CD4-positive, alpha-beta T cell (primary cell): ENCODE measurements at regions not wholly inside any gene's neighbourhood (a gene's known extent, or its start where the extent isn't known, plus 50 kb on each side); places are given as distances from the start of the nearest gene placed in this dataset.

Experiments used
- ATAC-seq: fragments of 200-7000 bp; cut with Tn5 transposase; one replicate; pipeline ENCODE4 v1.10.0; 2022; ENCODE audit warnings: mild to moderate bottlenecking; ENCODE audit not compliant: poor library complexity
- CTCF ChIA-PET: fragments of 350-600 bp; sonication (Branson Sonifier 250); formaldehyde crosslinking; loops from one replicate; lab custom pipeline; 2021; ENCODE audit warnings: antibody characterized with exemption, inconsistent platforms; lab: Charles Lee
- POLR2A ChIA-PET: fragments of 350-600 bp; sonication (Branson Sonifier 250); formaldehyde crosslinking; loops from one replicate; lab custom pipeline; 2021; ENCODE audit warnings: antibody characterized with exemption, inconsistent platforms; lab: Charles Lee
- DNase-seq, 14 experiments: peaks; one replicate each; pipeline ENCODE4 v3.0.0-alpha.2; 2013 to 2020; ENCODE audit warnings: mixed read lengths in 2 of 14
- H3K27ac ChIP-seq, 2 donors: one replicate each; pipeline versions ENCODE4 v1.5.1 to v1.7.0; 2013; ENCODE audit warnings: low read length in 2 of 2, low read depth in 1 of 2, mild to moderate bottlenecking in 1 of 2
- H3K27me3 ChIP-seq, 2 experiments: 1 replicate in 1 of 2; 2 replicates in 1 of 2; pipeline versions ENCODE4 v1.6.1 to v1.7.0; 2013; ENCODE audit warnings: low read length in 2 of 2, control low read depth in 1 of 2, mild to moderate bottlenecking in 1 of 2, moderate library complexity in 1 of 2; ENCODE audit not compliant: insufficient read depth in 2 of 2, control insufficient read depth in 1 of 2
- H3K36me3 ChIP-seq: one replicate; pipeline ENCODE4 v1.6.1; 2013; ENCODE audit warnings: low read length, control low read depth; ENCODE audit not compliant: insufficient read depth
- H3K4me1 ChIP-seq: one replicate; pipeline ENCODE4 v1.6.1; 2013; ENCODE audit warnings: low read length, control low read depth; ENCODE audit not compliant: insufficient read depth
- H3K4me3 ChIP-seq: one replicate; pipeline ENCODE4 v1.5.1; 2013; ENCODE audit warnings: mild to moderate bottlenecking, low read length, moderate library complexity
- H3K9me3 ChIP-seq, 2 experiments: 1 replicate in 1 of 2; 2 replicates in 1 of 2; pipeline versions ENCODE4 v1.6.1 to v1.7.0; 2013; ENCODE audit warnings: low read length in 2 of 2, mild to moderate bottlenecking in 2 of 2, control low read depth in 1 of 2, moderate library complexity in 1 of 2; ENCODE audit not compliant: control insufficient read depth in 1 of 2, insufficient read depth in 1 of 2
- H3K27ac Mint-ChIP-seq: one replicate; pipeline ENCODE4 v1.8.0; 2020; ENCODE audit warnings: mixed read lengths
- H3K27me3 Mint-ChIP-seq: one replicate; pipeline ENCODE4 v1.8.0; 2021; ENCODE audit warnings: mixed read lengths
- H3K36me3 Mint-ChIP-seq: one replicate; pipeline ENCODE4 v1.8.0; 2021; ENCODE audit warnings: low read depth, mixed read lengths
- H3K4me1 Mint-ChIP-seq: one replicate; pipeline ENCODE4 v1.8.0; 2021; ENCODE audit warnings: low read depth, mixed read lengths
- H3K4me3 Mint-ChIP-seq: one replicate; pipeline ENCODE4 v1.8.0; 2020; ENCODE audit warnings: mild to moderate bottlenecking, mixed read lengths
- H3K9me3 Mint-ChIP-seq: one replicate; pipeline ENCODE4 v1.8.0; 2020; ENCODE audit warnings: mixed read lengths
- intact Hi-C, 2 experiments: fragments of 100-400 bp; cut with DNase I in 1 of 2; cut with micrococcal nuclease in 1 of 2; formaldehyde crosslinking; loops; one replicate each; pipeline versions ENCODE4 v1.15.1 to v1.9.0; 2023 to 2025; cut with DNase I, micrococcal nuclease
- TF ChIP-seq, protein P1 (sequence below): fragments of 200-600 bp; IDR thresholded peaks from one replicate; pipeline ENCODE4 v1.8.0; 2022; ENCODE audit warnings: antibody characterized with exemption, mild to moderate bottlenecking

DNA sequence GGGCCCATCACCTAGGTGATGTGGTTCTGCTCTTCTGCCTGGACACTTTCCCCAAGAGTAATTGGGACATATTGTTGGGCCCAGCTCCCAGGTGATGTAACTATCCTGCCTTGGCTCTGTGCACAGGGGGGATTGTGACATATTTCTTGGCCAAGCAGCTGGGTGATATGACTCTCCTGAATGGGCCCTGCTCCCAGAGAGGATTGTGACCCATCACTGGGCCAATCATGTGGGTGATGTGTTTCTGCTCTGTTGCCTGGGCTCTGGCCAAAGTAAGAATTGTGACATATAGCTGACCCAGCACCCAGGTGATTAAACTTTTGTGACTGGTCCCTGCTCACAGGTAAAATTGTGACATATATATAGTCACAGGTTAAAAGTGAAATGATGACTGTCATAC is 1904.9 kb downstream of the TP53TG3F start:
- no peak overlapping the region for H3K27ac Mint-ChIP-seq
- ChIA-PET CTCF (no interaction called here), POLR2A (no interaction called here)
- TF ChIP-seq, protein P1, sequence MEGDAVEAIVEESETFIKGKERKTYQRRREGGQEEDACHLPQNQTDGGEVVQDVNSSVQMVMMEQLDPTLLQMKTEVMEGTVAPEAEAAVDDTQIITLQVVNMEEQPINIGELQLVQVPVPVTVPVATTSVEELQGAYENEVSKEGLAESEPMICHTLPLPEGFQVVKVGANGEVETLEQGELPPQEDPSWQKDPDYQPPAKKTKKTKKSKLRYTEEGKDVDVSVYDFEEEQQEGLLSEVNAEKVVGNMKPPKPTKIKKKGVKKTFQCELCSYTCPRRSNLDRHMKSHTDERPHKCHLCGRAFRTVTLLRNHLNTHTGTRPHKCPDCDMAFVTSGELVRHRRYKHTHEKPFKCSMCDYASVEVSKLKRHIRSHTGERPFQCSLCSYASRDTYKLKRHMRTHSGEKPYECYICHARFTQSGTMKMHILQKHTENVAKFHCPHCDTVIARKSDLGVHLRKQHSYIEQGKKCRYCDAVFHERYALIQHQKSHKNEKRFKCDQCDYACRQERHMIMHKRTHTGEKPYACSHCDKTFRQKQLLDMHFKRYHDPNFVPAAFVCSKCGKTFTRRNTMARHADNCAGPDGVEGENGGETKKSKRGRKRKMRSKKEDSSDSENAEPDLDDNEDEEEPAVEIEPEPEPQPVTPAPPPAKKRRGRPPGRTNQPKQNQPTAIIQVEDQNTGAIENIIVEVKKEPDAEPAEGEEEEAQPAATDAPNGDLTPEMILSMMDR, result no peak
- H3K4me1 Mint-ChIP-seq, result no peaks in the 10 kb centered on the region
- Histone ChIP-seq H3K27me3 (no peaks in the 10 kb centered on the region), H3K4me3 (no peak overlapping the region), H3K4me1 (no peaks in the 10 kb centered on the region), H3K36me3 (no peaks in the 10 kb centered on the region), H3K27ac (no peak overlapping the region), H3K9me3 (peaks cover 4 to 21% of the 10 kb centered on the region in 2 experiments)
- H3K4me3 Mint-ChIP-seq, result no peak overlapping the region
- H3K9me3 Mint-ChIP-seq, result peaks cover 20% of the 10 kb centered on the region
- ATAC-seq, result no peak
- intact Hi-C loops, result no loop called here
- no peaks in the 10 kb centered on the region for H3K27me3 Mint-ChIP-seq
- DNase-seq, result no peak
- H3K36me3 Mint-ChIP-seq, result no peaks in the 10 kb centered on the region

DNA sequence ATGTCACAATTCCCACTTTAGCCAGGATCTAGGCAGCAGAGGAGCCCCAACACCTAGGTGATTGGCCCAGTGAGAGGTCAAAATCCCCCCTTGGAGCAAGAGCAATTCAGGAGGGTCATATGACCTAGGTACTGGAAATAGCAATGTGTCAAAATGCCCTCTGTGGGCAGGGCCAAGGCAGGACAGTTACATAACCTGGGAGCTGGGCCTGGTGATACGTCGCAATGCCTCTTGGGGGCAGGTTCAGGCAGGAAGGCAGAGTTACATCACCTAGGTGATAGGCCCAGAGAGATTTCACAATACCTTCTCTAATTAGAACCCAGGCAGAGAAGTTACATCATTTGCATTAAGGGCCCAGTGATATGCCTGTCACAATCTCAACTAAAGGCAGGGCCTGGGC is 1906.3 kb downstream of the TP53TG3F start:
- H3K9me3 ChIP-seq, result peaks cover 3 to 21% of the 10 kb centered on the region in 2 experiments
- no peak overlapping the region for H3K4me3 Mint-ChIP-seq
- TF ChIP-seq, protein P1, result no peak
- no peaks in the 10 kb centered on the region for H3K27me3 Mint-ChIP-seq
- ChIA-PET CTCF (no interaction called here), POLR2A (no interaction called here)
- H3K4me1 ChIP-seq, result no peaks in the 10 kb centered on the region
- intact Hi-C loops, result no loop called here
- no peak overlapping the region for H3K27ac ChIP-seq
- peaks cover 26% of the 10 kb centered on the region for H3K9me3 Mint-ChIP-seq
- no peaks in the 10 kb centered on the region for H3K27me3 ChIP-seq
- no peak overlapping the region for H3K4me3 ChIP-seq
- no peak overlapping the region for H3K27ac Mint-ChIP-seq
- H3K4me1 Mint-ChIP-seq, result no peaks in the 10 kb centered on the region
- no peak for DNase-seq
- H3K36me3 ChIP-seq, result no peaks in the 10 kb centered on the region
- no peaks in the 10 kb centered on the region for H3K36me3 Mint-ChIP-seq
- no peak for ATAC-seq

DNA sequence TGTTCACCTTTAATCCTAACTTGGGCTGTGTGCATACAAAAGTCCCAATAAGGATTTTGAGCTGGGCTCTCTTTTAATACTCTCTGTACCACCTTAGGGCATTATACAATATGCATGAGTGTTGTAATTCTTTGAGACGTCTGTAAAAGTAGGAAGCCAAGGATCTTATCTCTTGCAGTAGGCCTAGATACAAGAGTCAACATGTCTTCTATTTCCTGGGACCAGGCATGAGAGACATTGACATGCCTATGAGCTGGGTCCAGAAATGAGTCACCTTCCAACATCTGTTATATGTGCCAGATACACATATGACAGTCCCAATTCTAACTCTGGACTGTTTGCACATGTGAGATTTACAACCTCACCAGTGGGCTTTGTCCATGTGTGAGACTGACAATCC is 1911.2 kb downstream of the TP53TG3F start:
- ATAC-seq (no peak), DNase-seq (no peak)
- H3K27me3 ChIP-seq, result no peaks in the 10 kb centered on the region
- no peak overlapping the region for H3K4me3 ChIP-seq
- no peak overlapping the region for H3K27ac ChIP-seq
- ChIA-PET POLR2A (no interaction called here), CTCF (no interaction called here)
- Mint-ChIP-seq H3K9me3 (peaks cover 26% of the 10 kb centered on the region), H3K4me3 (no peak overlapping the region), H3K27ac (no peak overlapping the region), H3K36me3 (no peaks in the 10 kb centered on the region), H3K4me1 (no peaks in the 10 kb centered on the region), H3K27me3 (no peaks in the 10 kb centered on the region)
- H3K36me3 ChIP-seq, result no peaks in the 10 kb centered on the region
- peaks cover under 1 to 2% of the 10 kb centered on the region in 2 experiments for H3K9me3 ChIP-seq
- TF ChIP-seq, protein P1, result no peak
- intact Hi-C loops, result loop anchor here in 1 of 2 experiments (10.0 kb wide), 1 partner anchor 56 kb away; no protein-coding TSS in a partner anchor
- H3K4me1 ChIP-seq, result no peaks in the 10 kb centered on the region
